Fibroblast of villous mesenchyme (primary cell): ENCODE measurements at regions not wholly inside any gene's neighbourhood (a gene's known extent, or its start where the extent isn't known, plus 50 kb on each side); places are given as distances from the start of the nearest gene placed in this dataset.

Experiments used
- DNase-seq: peaks from one replicate; pipeline ENCODE4 v3.0.0-alpha.2; 2010; ENCODE audit warnings: low read depth
- H3K4me3 ChIP-seq: 2 replicates; pipeline ENCODE4 v1.5.1; 2011; ENCODE audit warnings: low read depth, mild to moderate bottlenecking, low read length
- TF ChIP-seq, protein P1 (sequence below): IDR thresholded peaks from 2 replicates; pipeline ENCODE4 v1.5.1; 2012; ENCODE audit warnings: low read depth, mild to moderate bottlenecking, low read length; ENCODE audit not compliant: insufficient read depth

GRCh38 chr9:2403701-2404100 is 217.9 kb upstream of the VLDLR start:
- peak; percentile 36 for DNase-seq
- H3K4me3 ChIP-seq = no peak overlapping the region
- TF ChIP-seq, protein P1, sequence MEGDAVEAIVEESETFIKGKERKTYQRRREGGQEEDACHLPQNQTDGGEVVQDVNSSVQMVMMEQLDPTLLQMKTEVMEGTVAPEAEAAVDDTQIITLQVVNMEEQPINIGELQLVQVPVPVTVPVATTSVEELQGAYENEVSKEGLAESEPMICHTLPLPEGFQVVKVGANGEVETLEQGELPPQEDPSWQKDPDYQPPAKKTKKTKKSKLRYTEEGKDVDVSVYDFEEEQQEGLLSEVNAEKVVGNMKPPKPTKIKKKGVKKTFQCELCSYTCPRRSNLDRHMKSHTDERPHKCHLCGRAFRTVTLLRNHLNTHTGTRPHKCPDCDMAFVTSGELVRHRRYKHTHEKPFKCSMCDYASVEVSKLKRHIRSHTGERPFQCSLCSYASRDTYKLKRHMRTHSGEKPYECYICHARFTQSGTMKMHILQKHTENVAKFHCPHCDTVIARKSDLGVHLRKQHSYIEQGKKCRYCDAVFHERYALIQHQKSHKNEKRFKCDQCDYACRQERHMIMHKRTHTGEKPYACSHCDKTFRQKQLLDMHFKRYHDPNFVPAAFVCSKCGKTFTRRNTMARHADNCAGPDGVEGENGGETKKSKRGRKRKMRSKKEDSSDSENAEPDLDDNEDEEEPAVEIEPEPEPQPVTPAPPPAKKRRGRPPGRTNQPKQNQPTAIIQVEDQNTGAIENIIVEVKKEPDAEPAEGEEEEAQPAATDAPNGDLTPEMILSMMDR = no peak

DNA sequence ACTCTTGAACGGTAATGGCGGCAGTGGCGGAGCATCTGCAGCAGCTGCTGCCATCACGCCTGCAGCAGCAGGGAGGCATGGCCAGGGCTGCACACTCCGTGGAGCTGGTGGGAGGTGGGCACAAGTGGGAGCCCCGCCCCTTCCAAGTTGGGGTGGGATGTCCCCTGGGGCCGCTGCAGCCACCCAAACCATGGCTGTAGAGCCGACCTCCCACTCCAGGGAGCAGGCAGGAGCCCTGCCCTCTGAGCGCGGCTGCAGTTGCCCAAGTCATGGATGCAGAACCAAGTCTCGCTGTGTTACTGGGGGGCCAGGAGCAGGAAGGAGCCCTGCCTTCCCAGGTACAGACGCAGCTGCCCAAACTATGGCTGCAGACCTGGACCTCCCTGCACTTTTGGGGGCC is 215.3 kb upstream of the VLDLR start:
- TF ChIP-seq, protein P1 = no peak
- no peak for DNase-seq
- H3K4me3 ChIP-seq = no peak overlapping the region

GRCh38 chr9:2407450-2407849 is 214.1 kb upstream of the VLDLR start:
- H3K4me3 ChIP-seq = no peak overlapping the region
- TF ChIP-seq, protein P1 = no peak
- no peak for DNase-seq

GRCh38 chr9:2411459-2412215 is 209.9 kb upstream of the VLDLR start:
- TF ChIP-seq, protein P1 = no peak
- DNase-seq = peak; percentile 47

GRCh38 chr9:2413160-2413805 is 208.3 kb upstream of the VLDLR start:
- TF ChIP-seq, protein P1 = no peak
- peak; percentile 41 for DNase-seq
- no peak overlapping the region for H3K4me3 ChIP-seq

More at GRCh38 chr9:2411459-2412215, 209.9 kb upstream of the VLDLR start:
- H3K4me3 ChIP-seq = no peak overlapping the region

DNA sequence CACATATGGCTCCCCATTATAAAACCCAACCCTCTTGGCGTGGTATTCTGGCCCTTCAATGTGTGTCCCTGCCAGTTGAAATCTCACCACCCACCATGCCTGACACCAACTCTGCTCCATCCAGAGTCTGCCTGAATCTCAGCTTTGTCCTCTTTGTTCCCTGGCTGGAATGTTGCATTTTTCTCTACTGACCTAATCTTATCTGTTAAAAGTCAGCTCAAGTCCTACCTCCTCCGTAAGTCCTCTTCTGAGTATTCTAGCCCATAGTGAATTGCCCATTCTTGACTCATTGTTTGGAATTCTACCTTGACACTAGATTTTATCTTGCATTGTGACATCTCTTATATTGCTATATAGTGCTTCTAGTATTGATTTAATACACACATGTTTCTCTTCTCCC is 207.1 kb upstream of the VLDLR start:
- DNase-seq = no peak
- TF ChIP-seq, protein P1 = no peak

More for the DNA sequence above, 207.1 kb upstream of the VLDLR start:
- no peak overlapping the region for H3K4me3 ChIP-seq
